ENCODE measurements at regions not wholly inside any gene's neighbourhood (a gene's known extent, or its start where the extent isn't known, plus 50 kb on each side); places are given as distances from the start of the nearest gene placed in this dataset.
A peak's percentile ranks its signal among the peaks of the same experiment; 100 is the strongest.

- peaks cover 7% of the 10 kb centered on the region for H3K9me3 Mint-ChIP-seq (ENCODE audit: low read depth)
- intact Hi-C loops (cut with DNase I, micrococcal nuclease), result no loop called here
- H3K36me3 Mint-ChIP-seq (ENCODE audit: low read depth), result no peaks in the 10 kb centered on the region
- H3K4me1 Mint-ChIP-seq, result no peaks in the 10 kb centered on the region
- DNase-seq (no peak), ATAC-seq (no peak)
- H3K27me3 Mint-ChIP-seq, result no peaks in the 10 kb centered on the region
- ChIA-PET POLR2A (no interaction called here), CTCF (no interaction called here)
- H3K27ac Mint-ChIP-seq, result no peak overlapping the region
- H3K4me3 Mint-ChIP-seq, result no peak overlapping the region
Observed at GRCh38 chr12:83408851-83409250, 722.1 kb downstream of the TMTC2 start.

- ChIA-PET CTCF (no interaction called here), POLR2A (no interaction called here)
- H3K4me3 Mint-ChIP-seq, result no peak overlapping the region
- no peaks in the 10 kb centered on the region for H3K27me3 Mint-ChIP-seq
- no peaks in the 10 kb centered on the region for H3K4me1 Mint-ChIP-seq
- intact Hi-C loops (cut with DNase I, micrococcal nuclease), result no loop called here
- ATAC-seq, result no peak
- peaks cover 7% of the 10 kb centered on the region for H3K9me3 Mint-ChIP-seq (ENCODE audit: low read depth)
- H3K36me3 Mint-ChIP-seq (ENCODE audit: low read depth), result no peaks in the 10 kb centered on the region
- H3K27ac Mint-ChIP-seq, result no peak overlapping the region
- no peak for DNase-seq
Observed at GRCh38 chr12:83408146-83408545, 721.4 kb downstream of the TMTC2 start.

DNA sequence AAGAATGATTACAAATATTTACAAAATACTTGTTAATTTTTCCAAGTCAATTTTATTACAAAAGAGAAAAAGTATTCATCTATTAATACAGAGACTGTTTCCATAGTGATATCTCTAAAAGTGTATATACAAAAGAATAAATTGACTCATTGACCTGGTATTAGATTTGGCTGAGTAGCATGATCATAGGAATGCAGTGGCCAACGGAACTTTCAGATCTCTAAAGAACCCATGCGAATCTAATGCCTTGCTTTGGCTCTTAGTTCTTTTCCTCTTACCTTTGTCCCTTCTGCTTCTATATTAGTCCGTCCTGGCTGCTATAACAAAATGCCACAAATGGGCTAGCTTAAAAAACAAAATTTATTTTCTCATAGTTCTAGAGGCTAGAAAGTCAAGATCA is 717.8 kb downstream of the TMTC2 start:
- intact Hi-C loops (cut with DNase I, micrococcal nuclease), result no loop called here
- ATAC-seq (no peak), DNase-seq (no peak)
- no peaks in the 10 kb centered on the region for H3K4me1 Mint-ChIP-seq
- H3K27me3 Mint-ChIP-seq, result no peaks in the 10 kb centered on the region
- no peak overlapping the region for H3K4me3 Mint-ChIP-seq
- H3K9me3 Mint-ChIP-seq (ENCODE audit: low read depth), result peaks cover 7% of the 10 kb centered on the region
- no peak overlapping the region for H3K27ac Mint-ChIP-seq
- ChIA-PET CTCF (no interaction called here), POLR2A (no interaction called here)
- no peaks in the 10 kb centered on the region for H3K36me3 Mint-ChIP-seq (ENCODE audit: low read depth)

GRCh38 chr12:83390186-83390585 is 703.5 kb downstream of the TMTC2 start:
- ChIA-PET POLR2A (no interaction called here), CTCF (no interaction called here)
- no peak for DNase-seq
- Mint-ChIP-seq H3K27ac (no peak overlapping the region), H3K27me3 (no peaks in the 10 kb centered on the region), H3K36me3 (ENCODE audit: low read depth) (no peaks in the 10 kb centered on the region), H3K9me3 (ENCODE audit: low read depth) (no peaks in the 10 kb centered on the region), H3K4me1 (no peaks in the 10 kb centered on the region), H3K4me3 (no peak overlapping the region)
- intact Hi-C loops (cut with DNase I, micrococcal nuclease), result no loop called here
- ATAC-seq, result no peak

DNA sequence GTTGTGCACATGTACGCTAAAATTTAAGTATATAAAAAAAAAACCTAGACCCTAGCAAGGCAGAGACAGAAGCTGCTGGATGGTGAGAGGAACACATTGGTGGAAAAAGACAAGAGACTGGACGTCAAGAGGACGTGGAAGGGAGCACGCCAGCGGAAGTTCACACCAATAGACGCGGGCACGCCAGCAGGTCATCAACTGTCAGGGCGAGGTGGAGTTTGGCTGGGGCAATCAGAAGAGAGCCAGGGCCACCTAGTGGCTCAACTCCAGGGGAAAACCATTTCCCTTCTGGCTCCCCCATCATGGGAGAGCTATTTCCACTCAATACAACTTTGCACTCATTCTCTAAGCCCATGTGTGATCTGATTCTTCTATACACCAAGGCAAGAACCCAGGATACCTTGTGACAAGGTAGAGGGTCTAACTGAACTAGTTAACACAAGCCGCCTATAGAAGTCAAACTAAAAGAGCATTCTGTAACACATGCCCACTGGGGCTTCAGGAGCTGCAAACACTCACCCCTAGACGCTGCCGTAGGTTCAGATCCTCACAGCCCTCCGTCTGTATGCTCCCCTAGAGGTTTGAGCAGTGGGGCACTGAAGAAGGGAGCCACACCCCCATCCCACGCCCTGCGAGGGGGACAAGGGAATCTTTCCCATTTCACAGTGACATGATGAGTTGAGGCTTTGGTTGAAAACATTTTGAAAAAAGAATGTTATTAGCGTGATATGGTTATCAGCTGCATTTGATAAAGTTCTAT is 702.7 kb downstream of the TMTC2 start:
- H3K27me3 Mint-ChIP-seq, result no peaks in the 10 kb centered on the region
- ATAC-seq, result no peak
- POLR2A ChIA-PET, result no interaction called here
- no peaks in the 10 kb centered on the region for H3K4me1 Mint-ChIP-seq
- H3K27ac Mint-ChIP-seq, result no peak overlapping the region
- no peak overlapping the region for H3K4me3 Mint-ChIP-seq
- CTCF ChIA-PET, result no interaction called here
- peak; percentile 18 for DNase-seq
- intact Hi-C loops (cut with DNase I, micrococcal nuclease), result loop anchor here in 1 of 2 experiments (1.0 kb wide), 1 partner anchor 704 kb away; no protein-coding TSS in a partner anchor
- no peaks in the 10 kb centered on the region for H3K36me3 Mint-ChIP-seq (ENCODE audit: low read depth)
- no peaks in the 10 kb centered on the region for H3K9me3 Mint-ChIP-seq (ENCODE audit: low read depth)

- no peak overlapping the region for H3K4me3 Mint-ChIP-seq
- DNase-seq, result no peak
- intact Hi-C loops (cut with DNase I, micrococcal nuclease), result no loop called here
- no peak for ATAC-seq
- H3K4me1 Mint-ChIP-seq, result no peaks in the 10 kb centered on the region
- no peak overlapping the region for H3K27ac Mint-ChIP-seq
- H3K36me3 Mint-ChIP-seq (ENCODE audit: low read depth), result no peaks in the 10 kb centered on the region
- H3K27me3 Mint-ChIP-seq, result no peaks in the 10 kb centered on the region
- H3K9me3 Mint-ChIP-seq (ENCODE audit: low read depth), result no peaks in the 10 kb centered on the region
- ChIA-PET CTCF (no interaction called here), POLR2A (no interaction called here)
Observed at GRCh38 chr12:83388551-83388950, 701.8 kb downstream of the TMTC2 start.

DNA sequence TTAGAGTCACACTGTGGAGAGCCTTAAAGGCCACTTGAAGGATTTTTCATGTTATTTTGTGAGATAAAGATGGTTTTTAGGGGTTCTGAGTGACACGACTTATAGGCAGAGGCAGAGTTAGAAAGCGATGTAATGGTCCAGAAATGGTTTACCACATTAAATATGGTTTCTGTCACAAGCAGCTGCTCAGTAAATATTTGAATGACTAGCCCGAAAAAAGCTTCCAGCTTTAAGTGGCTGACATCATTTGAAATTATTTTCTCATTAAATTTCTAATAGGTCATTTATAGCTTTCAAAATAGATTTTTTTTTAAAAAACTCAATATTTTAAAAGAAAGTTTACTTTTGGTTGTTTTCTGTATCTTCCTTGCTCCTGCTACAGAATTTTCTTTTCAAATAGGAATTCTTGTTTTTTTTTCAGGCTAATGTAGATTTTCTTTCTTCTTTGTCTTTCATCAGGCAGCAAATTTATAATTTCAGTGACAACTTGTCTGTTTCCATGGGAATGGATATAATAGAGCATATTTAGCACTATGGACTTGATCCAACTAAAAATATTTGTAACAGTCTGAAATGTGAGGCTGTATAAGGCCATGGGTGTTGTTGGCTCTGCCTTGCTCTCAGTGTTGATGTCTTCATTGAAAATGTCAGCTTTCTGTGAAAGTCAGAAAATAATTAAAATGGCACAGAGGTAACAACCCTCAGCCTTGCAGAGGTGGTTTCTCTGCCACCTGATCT is 700.0 kb downstream of the TMTC2 start:
- Mint-ChIP-seq H3K27ac (no peak overlapping the region), H3K9me3 (ENCODE audit: low read depth) (no peaks in the 10 kb centered on the region), H3K4me1 (no peaks in the 10 kb centered on the region), H3K36me3 (ENCODE audit: low read depth) (no peaks in the 10 kb centered on the region), H3K27me3 (no peaks in the 10 kb centered on the region), H3K4me3 (no peak overlapping the region)
- ChIA-PET POLR2A (no interaction called here), CTCF (interaction anchor here (0.7 kb wide), 2 partner anchors 456 to 859 kb away, joined by 3 read pairs; no protein-coding TSS in a partner anchor)
- DNase-seq, result no peak
- no peak for ATAC-seq
- intact Hi-C loops (cut with DNase I, micrococcal nuclease), result no loop called here

- no peak for ATAC-seq
- H3K27me3 Mint-ChIP-seq, result no peaks in the 10 kb centered on the region
- no peaks in the 10 kb centered on the region for H3K4me1 Mint-ChIP-seq
- H3K36me3 Mint-ChIP-seq (ENCODE audit: low read depth), result no peaks in the 10 kb centered on the region
- POLR2A ChIA-PET, result no interaction called here
- peaks cover 4% of the 10 kb centered on the region for H3K9me3 Mint-ChIP-seq (ENCODE audit: low read depth)
- no peak overlapping the region for H3K27ac Mint-ChIP-seq
- intact Hi-C loops (cut with DNase I, micrococcal nuclease), result no loop called here
- DNase-seq, result no peak
- CTCF ChIA-PET, result no interaction called here
- H3K4me3 Mint-ChIP-seq, result no peak overlapping the region
Observed at GRCh38 chr12:83378186-83378727, 691.6 kb downstream of the TMTC2 start.

- no peaks in the 10 kb centered on the region for H3K4me1 Mint-ChIP-seq
- no peak for ATAC-seq
- intact Hi-C loops (cut with DNase I, micrococcal nuclease), result no loop called here
- H3K9me3 Mint-ChIP-seq (ENCODE audit: low read depth), result no peaks in the 10 kb centered on the region
- H3K36me3 Mint-ChIP-seq (ENCODE audit: low read depth), result no peaks in the 10 kb centered on the region
- CTCF ChIA-PET, result no interaction called here
- peaks cover 4% of the 10 kb centered on the region for H3K27me3 Mint-ChIP-seq
- H3K4me3 Mint-ChIP-seq, result no peak overlapping the region
- H3K27ac Mint-ChIP-seq, result no peak overlapping the region
- DNase-seq, result no peak
- POLR2A ChIA-PET, result no interaction called here
Observed at GRCh38 chr12:83365317-83365716, 678.6 kb downstream of the TMTC2 start.

DNA sequence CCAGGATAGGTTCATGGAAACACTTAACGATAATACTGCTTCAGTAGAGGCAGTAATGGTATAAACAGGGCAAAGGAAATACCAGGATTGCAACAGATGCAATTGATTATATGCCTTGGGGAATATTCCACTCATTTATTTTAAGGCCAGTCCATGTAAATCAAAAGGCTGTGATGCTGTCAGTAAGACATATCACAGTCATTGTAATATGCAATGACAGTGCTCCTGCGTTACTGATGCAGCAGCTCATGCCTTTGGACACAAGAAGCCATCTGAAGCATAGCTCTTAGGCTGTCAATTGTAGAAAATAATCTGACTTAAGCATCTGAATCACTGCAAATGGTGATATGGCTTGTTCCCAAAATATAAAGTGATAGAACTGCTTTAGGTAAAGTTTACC is 674.8 kb downstream of the TMTC2 start:
- Mint-ChIP-seq H3K27me3 (peaks cover 4% of the 10 kb centered on the region), H3K9me3 (ENCODE audit: low read depth) (no peaks in the 10 kb centered on the region), H3K4me3 (no peak overlapping the region), H3K4me1 (no peaks in the 10 kb centered on the region), H3K27ac (no peak overlapping the region), H3K36me3 (ENCODE audit: low read depth) (no peaks in the 10 kb centered on the region)
- ATAC-seq (no peak), DNase-seq (no peak)
- ChIA-PET POLR2A (no interaction called here), CTCF (no interaction called here)
- intact Hi-C loops (cut with DNase I, micrococcal nuclease), result no loop called here

- Mint-ChIP-seq H3K27me3 (peaks cover 4% of the 10 kb centered on the region), H3K4me3 (no peak overlapping the region), H3K4me1 (no peaks in the 10 kb centered on the region), H3K27ac (no peak overlapping the region), H3K9me3 (ENCODE audit: low read depth) (no peaks in the 10 kb centered on the region), H3K36me3 (ENCODE audit: low read depth) (no peaks in the 10 kb centered on the region)
- DNase-seq, result no peak
- CTCF ChIA-PET, result no interaction called here
- no peak for ATAC-seq
- intact Hi-C loops (cut with DNase I, micrococcal nuclease), result no loop called here
- POLR2A ChIA-PET, result no interaction called here
Observed at GRCh38 chr12:83361071-83361470, 674.4 kb downstream of the TMTC2 start.

DNA sequence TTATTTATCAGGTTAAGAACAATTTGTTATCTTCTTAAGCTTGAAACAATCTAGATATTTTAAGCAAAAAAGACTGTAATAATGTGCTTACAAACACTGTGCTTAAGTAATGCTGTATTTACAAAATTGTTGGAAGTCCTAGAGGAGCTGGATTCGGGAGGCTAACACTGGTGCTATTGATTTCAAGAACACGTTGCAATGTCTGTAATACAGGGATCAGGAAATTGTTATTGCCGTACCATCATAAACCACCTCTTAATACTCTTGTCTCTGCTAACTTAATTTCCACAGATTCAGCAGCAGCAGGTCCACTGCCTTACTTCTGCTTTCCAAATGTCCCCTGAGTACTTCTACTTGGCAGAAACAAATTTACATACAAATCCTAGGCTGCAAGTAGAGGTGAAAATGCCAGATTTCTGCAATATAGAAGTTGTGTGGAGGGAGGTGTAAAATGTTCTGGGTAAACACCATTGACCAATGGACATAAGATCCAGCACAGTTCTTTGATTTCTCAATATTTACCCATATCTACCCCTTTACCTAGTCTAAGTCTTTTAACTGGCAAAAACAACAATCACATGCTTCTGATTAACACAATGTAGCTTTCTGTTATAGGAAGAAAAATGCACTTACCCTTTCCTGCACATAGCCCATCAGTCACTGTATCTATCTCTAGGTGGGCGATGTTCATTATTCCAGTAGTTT is 663.4 kb downstream of the TMTC2 start:
- Mint-ChIP-seq H3K27ac (no peak overlapping the region), H3K36me3 (ENCODE audit: low read depth) (no peaks in the 10 kb centered on the region), H3K4me1 (no peaks in the 10 kb centered on the region), H3K4me3 (no peak overlapping the region), H3K27me3 (no peaks in the 10 kb centered on the region), H3K9me3 (ENCODE audit: low read depth) (no peaks in the 10 kb centered on the region)
- DNase-seq (no peak), ATAC-seq (no peak)
- ChIA-PET POLR2A (no interaction called here), CTCF (no interaction called here)
- intact Hi-C loops (cut with DNase I, micrococcal nuclease), result no loop called here

All from activated CD4-positive, alpha-beta T cell treated with anti-CD3 and anti-CD28 coated beads for 36 hours (primary cell).